Prostate gland (tissue), 2 donors: ENCODE measurements at regions not wholly inside any gene's neighbourhood (a gene's known extent, or its start where the extent isn't known, plus 50 kb on each side); places are given as distances from the start of the nearest gene placed in this dataset.

Source experiments
- DNase-seq: peaks from one replicate; pipeline ENCODE4 v3.0.0-alpha.2; 2019; ENCODE audit warnings: low spot score
- H3K27ac ChIP-seq, 2 donors: fragments of 200-600 bp; sonication (generic); 2 replicates each; pipeline ENCODE4 v1.5.1; 2017 to 2019
- H3K27me3 ChIP-seq: fragments of 200-600 bp; sonication (generic); replicated peaks from 2 replicates; pipeline ENCODE4 v1.5.1; 2019; ENCODE audit not compliant: insufficient read depth
- H3K36me3 ChIP-seq, 2 donors: fragments of 200-600 bp; sonication (generic); 1 replicate in 1 of 2; 2 replicates in 1 of 2; pipeline versions ENCODE4 v1.5.1 to v1.8.1; 2017 to 2019
- H3K4me1 ChIP-seq: fragments of 200-600 bp; sonication (generic); replicated peaks from 2 replicates; pipeline ENCODE4 v1.5.1; 2019
- H3K4me3 ChIP-seq, 2 donors: fragments of 200-600 bp; sonication (generic); 2 replicates each; pipeline ENCODE4 v1.5.1; 2017 to 2019
- H3K9me3 ChIP-seq: fragments of 200-600 bp; sonication (generic); 2 replicates; pipeline ENCODE4 v1.5.1; 2017
- CTCF ChIP-seq, 4 experiments: fragments of 200-600 bp in 2 of 4; fragments of 450-650 bp in 2 of 4; sonication (generic) in 2 of 4; IDR thresholded peaks; 1 replicate in 3 of 4; 2 replicates in 1 of 4; pipeline ENCODE4 v1.5.1; 2016 to 2019; ENCODE audit warnings: antibody characterized with exemption in 4 of 4, mild to moderate bottlenecking in 2 of 4, moderate library complexity in 2 of 4
- POLR2A ChIP-seq: fragments of 450-650 bp; IDR thresholded peaks from one replicate; pipeline ENCODE4 v1.6.1; 2016; ENCODE audit warnings: antibody characterized with exemption, mild to moderate bottlenecking
- POLR2AphosphoS5 ChIP-seq: sonication (generic); formaldehyde crosslinking; IDR thresholded peaks from one replicate; pipeline ENCODE4 v1.6.1; 2017; ENCODE audit warnings: antibody characterized with exemption
- WGBS: methylation state at CpG from one replicate; pipeline ENCODE4 v1.1.5; 2018; 5-methylcytosine and 5-hydroxymethylcytosine counted together
- intact Hi-C: fragments of 100-400 bp; cut with DNase I; formaldehyde crosslinking; loops from one replicate; pipeline ENCODE4 v1.14.2; 2022

GRCh38 chr22:23383491-23384361 lies 196.4 kb downstream of the IGLL1 start:
- no peaks in the 10 kb centered on the region for H3K9me3 ChIP-seq
- H3K27me3 ChIP-seq: no peaks in the 10 kb centered on the region
- H3K27ac ChIP-seq: no peak overlapping the region
- 42% methylated on average over 22 of the region's 23 CpGs for WGBS
- intact Hi-C loops: no loop called here
- H3K36me3 ChIP-seq: no peaks in the 10 kb centered on the region
- no peak for DNase-seq
- TF ChIP-seq POLR2A (no peak), CTCF (IDR thresholded peaks at IDR 0.05) (no peak), POLR2AphosphoS5 (no peak)
- H3K4me3 ChIP-seq: no peak overlapping the region
- H3K4me1 ChIP-seq: no peaks in the 10 kb centered on the region

GRCh38 chr22:23382428-23383218 lies 197.5 kb downstream of the IGLL1 start:
- H3K4me1 ChIP-seq: no peaks in the 10 kb centered on the region
- WGBS: 82% methylated on average over 16 of the region's 16 CpGs
- DNase-seq: no peak
- intact Hi-C loops: no loop called here
- H3K27ac ChIP-seq: no peak overlapping the region
- TF ChIP-seq POLR2A (no peak), POLR2AphosphoS5 (no peak), CTCF (IDR thresholded peaks at IDR 0.05) (no peak)
- H3K4me3 ChIP-seq: no peak overlapping the region
- no peaks in the 10 kb centered on the region for H3K9me3 ChIP-seq
- no peaks in the 10 kb centered on the region for H3K36me3 ChIP-seq
- H3K27me3 ChIP-seq: no peaks in the 10 kb centered on the region

GRCh38 chr22:23381661-23382427 lies 198.2 kb downstream of the IGLL1 start:
- Histone ChIP-seq H3K4me3 (no peak overlapping the region), H3K9me3 (no peaks in the 10 kb centered on the region), H3K27me3 (no peaks in the 10 kb centered on the region), H3K4me1 (no peaks in the 10 kb centered on the region), H3K36me3 (no peaks in the 10 kb centered on the region), H3K27ac (no peak overlapping the region)
- intact Hi-C loops: no loop called here
- TF ChIP-seq POLR2A (no peak), POLR2AphosphoS5 (no peak), CTCF (IDR thresholded peaks at IDR 0.05) (no peak)
- WGBS: 91% methylated on average over 16 of the region's 16 CpGs
- DNase-seq: no peak

GRCh38 chr22:23380911-23381310 lies 199.2 kb downstream of the IGLL1 start:
- no peak for DNase-seq
- Histone ChIP-seq H3K4me1 (no peaks in the 10 kb centered on the region), H3K36me3 (no peaks in the 10 kb centered on the region), H3K27me3 (no peaks in the 10 kb centered on the region), H3K4me3 (no peak overlapping the region), H3K9me3 (no peaks in the 10 kb centered on the region), H3K27ac (no peak overlapping the region)
- no peak for TF ChIP-seq POLR2AphosphoS5
- no peak for TF ChIP-seq CTCF (IDR thresholded peaks at IDR 0.05)
- TF ChIP-seq POLR2A: no peak
- intact Hi-C loops: no loop called here
- 97% methylated on average over 4 of the region's 4 CpGs for WGBS
